ENCODE measurements at regions not wholly inside any gene's neighbourhood (a gene's known extent, or its start where the extent isn't known, plus 50 kb on each side); places are given as distances from the start of the nearest gene placed in this dataset.

DNA sequence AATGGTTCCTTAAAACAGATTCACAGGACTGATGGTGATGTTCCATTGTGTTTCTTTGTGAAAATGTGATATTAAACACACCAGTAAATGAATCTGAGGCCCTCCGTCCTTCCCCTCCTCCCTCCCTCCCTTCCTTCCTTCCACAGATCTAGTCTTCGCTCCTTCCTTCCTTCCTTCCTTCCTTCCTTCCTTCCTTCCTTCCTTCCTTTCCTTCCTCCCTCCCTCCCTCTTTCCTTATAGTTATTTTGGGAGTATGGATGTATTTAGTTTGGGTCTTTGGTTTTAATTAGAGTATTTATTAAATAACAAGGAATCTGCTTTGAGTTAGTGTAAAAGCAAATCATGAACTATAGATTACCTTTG, 410.8 kb downstream of the PCNX1 start:
- DNase-seq (ENCODE audit: low read depth): no peak
- no peak overlapping the region for H3K4me3 ChIP-seq (ENCODE audit: low read length)
- no peak for TF ChIP-seq CTCF (conservative IDR thresholded peaks at IDR 0.05; ENCODE audit: low read length)

DNA sequence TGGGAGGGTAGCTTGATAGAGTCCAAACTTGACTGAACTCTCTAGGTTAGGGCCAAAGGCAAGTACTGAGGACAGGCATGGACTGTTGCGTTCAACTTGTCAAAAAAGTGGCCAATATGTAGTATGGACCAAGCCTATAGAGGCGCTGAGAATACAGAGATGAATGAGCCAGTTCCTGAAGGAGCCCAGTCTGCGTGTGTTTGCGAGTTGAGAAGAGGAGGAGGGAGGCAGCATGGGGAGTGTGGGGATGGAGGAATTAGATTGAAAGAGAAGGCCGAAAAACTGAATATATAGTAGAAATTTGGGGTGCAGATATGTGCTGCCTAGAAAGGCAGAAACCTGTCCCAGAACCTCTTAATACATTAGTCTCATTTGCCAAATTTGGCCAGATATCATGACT, 412.4 kb downstream of the PCNX1 start:
- H3K4me3 ChIP-seq (ENCODE audit: low read length): peak overlapping the region; percentile 68
- peak; percentile 28 for TF ChIP-seq CTCF (conservative IDR thresholded peaks at IDR 0.05; ENCODE audit: low read length)
- peak; percentile 22 for DNase-seq (ENCODE audit: low read depth)

- DNase-seq (ENCODE audit: low read depth): peak; percentile 99
- peak within 1 kb of the TSS; percentile 90 for H3K4me3 ChIP-seq (ENCODE audit: low read length)
- TF ChIP-seq CTCF (conservative IDR thresholded peaks at IDR 0.05; ENCODE audit: low read length): no peak
These were observed 413.0 kb downstream of the PCNX1 start, which contains the start of gene SIPA1L1 for GRCh38 chr14:71320107-71320733. SIPA1L1 (plus strand) TSS chr14:71320476.

DNA sequence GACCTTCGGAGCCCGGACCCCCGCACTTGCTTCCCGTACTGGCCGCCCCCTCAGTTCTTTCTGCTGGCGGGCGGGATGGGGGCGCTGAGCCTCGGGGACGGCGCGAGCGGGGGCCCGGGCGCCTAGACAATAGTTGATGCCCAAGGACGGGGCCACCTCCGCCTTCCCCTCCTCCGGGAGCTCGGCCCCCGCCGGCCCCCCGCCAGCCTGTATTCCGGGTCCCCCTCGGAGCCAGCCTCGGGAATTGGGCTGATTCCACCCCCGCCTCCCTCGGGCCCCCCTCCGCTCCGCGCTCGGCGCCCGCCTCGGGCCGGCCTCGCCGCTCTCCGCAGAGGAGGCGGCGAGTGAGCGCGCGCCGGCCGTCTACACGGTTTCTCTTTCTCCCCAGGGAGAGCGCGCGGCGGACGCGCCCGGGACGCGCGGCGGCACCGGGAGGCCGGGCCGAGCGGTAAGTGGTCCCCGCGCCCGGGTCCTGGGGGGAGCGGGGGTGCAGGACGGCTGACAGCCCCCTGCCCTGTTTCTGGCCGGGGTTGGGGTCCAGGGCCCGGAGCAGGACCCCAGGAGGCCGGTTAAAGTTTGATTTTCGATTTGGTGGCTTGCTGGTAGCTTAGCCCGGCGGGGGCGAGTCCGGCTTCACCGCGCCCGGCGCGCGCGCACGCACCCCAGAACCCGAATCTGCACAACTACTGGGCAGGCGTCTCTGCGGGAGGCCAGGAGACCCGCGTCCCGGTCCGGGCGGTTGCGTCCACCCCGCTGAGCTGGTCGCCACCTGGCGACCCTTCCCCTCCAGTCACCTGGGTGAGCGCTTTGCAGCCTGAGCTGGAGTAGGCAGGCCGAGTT, 413.7 kb downstream of the PCNX1 start:
- peak; percentile 66 for DNase-seq (ENCODE audit: low read depth)
- no peak for TF ChIP-seq CTCF (conservative IDR thresholded peaks at IDR 0.05; ENCODE audit: low read length)
- H3K4me3 ChIP-seq (ENCODE audit: low read length): peak overlapping the region; percentile 90

- peak; percentile 64 for DNase-seq (ENCODE audit: low read depth)
- H3K4me3 ChIP-seq (ENCODE audit: low read length): peak overlapping the region; percentile 90
These were observed 414.5 kb downstream of the PCNX1 start for GRCh38 chr14:71321574-71322315.

DNA sequence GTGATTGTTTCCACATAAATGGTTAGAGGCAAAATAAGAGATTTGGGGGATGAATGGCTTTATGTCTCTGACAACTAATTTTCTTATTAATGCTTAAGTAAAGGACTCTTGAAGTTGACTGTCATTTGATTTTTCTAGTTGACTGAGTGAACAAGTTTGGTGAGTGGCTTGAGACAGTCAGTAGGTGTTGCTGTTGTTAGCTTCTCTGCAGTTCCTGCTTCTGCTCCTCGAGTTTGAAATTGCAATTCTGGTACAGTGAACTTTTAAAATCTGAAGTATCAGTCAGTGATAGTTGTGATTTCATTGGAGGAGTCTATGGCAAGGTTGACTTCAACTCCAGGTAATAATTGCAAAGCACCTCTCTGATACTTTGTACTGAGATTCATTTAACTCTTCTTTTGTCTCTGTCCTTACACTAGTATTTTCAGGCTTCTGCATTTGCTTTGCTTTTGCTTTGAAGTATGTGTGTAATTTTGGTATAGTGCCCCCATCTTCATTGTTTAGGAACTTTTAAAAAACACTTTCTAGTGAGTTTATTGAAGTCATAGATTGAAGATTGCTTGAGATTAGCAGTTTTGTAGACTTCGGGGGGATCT, 415.5 kb downstream of the PCNX1 start:
- peak; percentile 87 for TF ChIP-seq CTCF (conservative IDR thresholded peaks at IDR 0.05; ENCODE audit: low read length)
- DNase-seq (ENCODE audit: low read depth): peak; percentile 70
- peak overlapping the region; percentile 90 for H3K4me3 ChIP-seq (ENCODE audit: low read length)

More at GRCh38 chr14:71321574-71322315, 414.5 kb downstream of the PCNX1 start:
- no peak for TF ChIP-seq CTCF (conservative IDR thresholded peaks at IDR 0.05; ENCODE audit: low read length)
